Keratinocyte (primary cell): ENCODE measurements at regions not wholly inside any gene's neighbourhood (a gene's known extent, or its start where the extent isn't known, plus 50 kb on each side); places are given as distances from the start of the nearest gene placed in this dataset.

Experiments used
- DNase-seq: peaks from one replicate; pipeline ENCODE4 v3.0.0-alpha.2; 2011; ENCODE audit warnings: low read depth, missing footprints, low spot score
- FAIRE-seq: peaks from 2 replicates; lab custom pipeline; 2011; peaks lifted over from hg19 to GRCh38; lab: Jason Lieb, UNC
- H2AFZ ChIP-seq: 2 replicates; pipeline ENCODE4 v1.6.0; 2012; ENCODE audit warnings: low read length, control low read depth, inconsistent platforms; ENCODE audit not compliant: control insufficient read depth
- H3K27ac ChIP-seq: 2 replicates; pipeline ENCODE4 v1.5.1; 2011; ENCODE audit warnings: low read length; ENCODE audit not compliant: control insufficient read depth, insufficient read depth
- H3K27me3 ChIP-seq: 3 replicates; pipeline ENCODE4 v1.6.0; 2011; ENCODE audit warnings: low read length; ENCODE audit not compliant: control insufficient read depth, insufficient read depth; ENCODE audit errors: extremely low read depth
- H3K36me3 ChIP-seq, 2 experiments: 2 replicates in 1 of 2; 3 replicates in 1 of 2; pipeline ENCODE4 v1.5.1; 2011; ENCODE audit warnings: low read length in 2 of 2, mild to moderate bottlenecking in 1 of 2; ENCODE audit not compliant: control insufficient read depth in 2 of 2, insufficient read depth in 2 of 2; ENCODE audit errors: extremely low read depth in 1 of 2
- H3K4me1 ChIP-seq: 3 replicates; pipeline ENCODE4 v1.5.1; 2011; ENCODE audit warnings: low read length; ENCODE audit not compliant: control insufficient read depth, insufficient read depth; ENCODE audit errors: extremely low read depth
- H3K4me2 ChIP-seq: 3 replicates; pipeline ENCODE4 v1.6.0; 2011; ENCODE audit warnings: low read depth, low read length; ENCODE audit not compliant: control insufficient read depth, insufficient read depth; ENCODE audit errors: extremely low read depth
- H3K4me3 ChIP-seq, 3 experiments: fragments of 200-600 bp in 1 of 3; sonication (generic) in 1 of 3; 2 replicates in 2 of 3; 3 replicates in 1 of 3; pipeline ENCODE4 v1.5.1; 2011 to 2016; ENCODE audit warnings: low read length in 3 of 3, mild to moderate bottlenecking in 3 of 3, control low read depth in 2 of 3, inconsistent platforms in 1 of 3, low read depth in 1 of 3, mixed read lengths in 1 of 3, mixed run types in 1 of 3, moderate library complexity in 1 of 3; ENCODE audit not compliant: control insufficient read depth in 2 of 3, insufficient read depth in 2 of 3; ENCODE audit errors: extremely low read depth in 1 of 3
- H3K79me2 ChIP-seq: 2 replicates; pipeline ENCODE4 v1.6.0; 2012; ENCODE audit warnings: low read length; ENCODE audit not compliant: control insufficient read depth, insufficient read depth
- H3K9ac ChIP-seq: 3 replicates; pipeline ENCODE4 v1.6.0; 2011; ENCODE audit warnings: low read length; ENCODE audit not compliant: control insufficient read depth, insufficient read depth; ENCODE audit errors: extremely low read depth
- H3K9me1 ChIP-seq: 3 replicates; pipeline ENCODE4 v1.6.0; 2011; ENCODE audit warnings: low read length; ENCODE audit not compliant: control insufficient read depth, insufficient read depth; ENCODE audit errors: extremely low read depth
- H3K9me3 ChIP-seq: 2 replicates; pipeline ENCODE4 v1.5.1; 2012; ENCODE audit warnings: low read depth, low read length; ENCODE audit not compliant: control insufficient read depth
- H4K20me1 ChIP-seq: 3 replicates; pipeline ENCODE4 v1.6.0; 2011; ENCODE audit warnings: low read length; ENCODE audit not compliant: control insufficient read depth, insufficient read depth; ENCODE audit errors: extremely low read depth
- EZH2 ChIP-seq: IDR thresholded peaks from one replicate; pipeline ENCODE4 v1.6.1; 2012; ENCODE audit warnings: inconsistent platforms, mild to moderate bottlenecking, low read length, moderate library complexity
- dilution Hi-C: fragments of 300-500 bp; cut with MboI; formaldehyde crosslinking; loops from one replicate; pipeline ENCODE4 v1.7.0; 2020; ENCODE audit warnings: low sequenced_read_pairs; ENCODE audit not compliant: extremely low pct_ligation_motif_present
- TF ChIP-seq, protein P1 (sequence below), 3 experiments: IDR thresholded peaks in 1 of 3; conservative IDR thresholded peaks in 1 of 3; optimal IDR thresholded peaks in 1 of 3; 2 replicates in 2 of 3; 3 replicates in 1 of 3; pipeline versions ENCODE3 to v1.5.1; 2011; ENCODE audit warnings: low read length in 3 of 3, mild to moderate bottlenecking in 3 of 3, moderate library complexity in 2 of 3, control low read depth in 1 of 3, inconsistent platforms in 1 of 3; ENCODE audit not compliant: insufficient read depth in 2 of 3; ENCODE audit errors: extremely low read depth in 1 of 3

- TF ChIP-seq, protein P1, sequence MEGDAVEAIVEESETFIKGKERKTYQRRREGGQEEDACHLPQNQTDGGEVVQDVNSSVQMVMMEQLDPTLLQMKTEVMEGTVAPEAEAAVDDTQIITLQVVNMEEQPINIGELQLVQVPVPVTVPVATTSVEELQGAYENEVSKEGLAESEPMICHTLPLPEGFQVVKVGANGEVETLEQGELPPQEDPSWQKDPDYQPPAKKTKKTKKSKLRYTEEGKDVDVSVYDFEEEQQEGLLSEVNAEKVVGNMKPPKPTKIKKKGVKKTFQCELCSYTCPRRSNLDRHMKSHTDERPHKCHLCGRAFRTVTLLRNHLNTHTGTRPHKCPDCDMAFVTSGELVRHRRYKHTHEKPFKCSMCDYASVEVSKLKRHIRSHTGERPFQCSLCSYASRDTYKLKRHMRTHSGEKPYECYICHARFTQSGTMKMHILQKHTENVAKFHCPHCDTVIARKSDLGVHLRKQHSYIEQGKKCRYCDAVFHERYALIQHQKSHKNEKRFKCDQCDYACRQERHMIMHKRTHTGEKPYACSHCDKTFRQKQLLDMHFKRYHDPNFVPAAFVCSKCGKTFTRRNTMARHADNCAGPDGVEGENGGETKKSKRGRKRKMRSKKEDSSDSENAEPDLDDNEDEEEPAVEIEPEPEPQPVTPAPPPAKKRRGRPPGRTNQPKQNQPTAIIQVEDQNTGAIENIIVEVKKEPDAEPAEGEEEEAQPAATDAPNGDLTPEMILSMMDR (optimal IDR thresholded peaks at IDR 0.05 in 1 of 3, IDR thresholded peaks at IDR 0.05 in 1 of 3, conservative IDR thresholded peaks at IDR 0.05 in 1 of 3; ENCODE audit: extremely low read depth in 1 of 3, insufficient read depth in 2 of 3, low read length in 3 of 3): no peak
- TF ChIP-seq EZH2: no peak
- H2AFZ ChIP-seq: no peak overlapping the region
- no peak overlapping the region for H3K27ac ChIP-seq
- no peaks in the 10 kb centered on the region for H3K4me1 ChIP-seq
- H3K79me2 ChIP-seq: no peaks in the 10 kb centered on the region
- FAIRE-seq (no peak), DNase-seq (no peak)
- dilution Hi-C loops: no loop called here
- no peak overlapping the region for H3K4me3 ChIP-seq
- no peak overlapping the region for H3K9ac ChIP-seq
- H3K36me3 ChIP-seq: no peaks in the 10 kb centered on the region
- H3K9me3 ChIP-seq: no peaks in the 10 kb centered on the region
- H3K27me3 ChIP-seq: no peaks in the 10 kb centered on the region
- H3K9me1 ChIP-seq: no peaks in the 10 kb centered on the region
- no peaks in the 10 kb centered on the region for H4K20me1 ChIP-seq
- H3K4me2 ChIP-seq: no peak overlapping the region
Measured at GRCh38 chr9:100838857-100839256, 189.7 kb upstream of the PLPPR1 start.

GRCh38 chr9:100848726-100849125 lies 179.8 kb upstream of the PLPPR1 start:
- Histone ChIP-seq H3K9me1 (no peaks in the 10 kb centered on the region), H3K27ac (no peak overlapping the region), H2AFZ (no peak overlapping the region), H3K27me3 (no peaks in the 10 kb centered on the region), H3K36me3 (no peaks in the 10 kb centered on the region), H3K4me1 (no peaks in the 10 kb centered on the region), H3K9ac (no peak overlapping the region), H3K4me3 (no peak overlapping the region), H3K9me3 (no peaks in the 10 kb centered on the region), H4K20me1 (no peaks in the 10 kb centered on the region), H3K4me2 (no peak overlapping the region), H3K79me2 (no peaks in the 10 kb centered on the region)
- TF ChIP-seq, protein P1 (optimal IDR thresholded peaks at IDR 0.05 in 1 of 3, IDR thresholded peaks at IDR 0.05 in 1 of 3, conservative IDR thresholded peaks at IDR 0.05 in 1 of 3; ENCODE audit: extremely low read depth in 1 of 3, insufficient read depth in 2 of 3, low read length in 3 of 3): no peak
- TF ChIP-seq EZH2: no peak
- dilution Hi-C loops: no loop called here
- no peak for FAIRE-seq
- no peak for DNase-seq
